Immature natural killer cell (primary cell): ENCODE measurements at regions not wholly inside any gene's neighbourhood (a gene's known extent, or its start where the extent isn't known, plus 50 kb on each side); places are given as distances from the start of the nearest gene placed in this dataset.

Source experiments
- DNase-seq, 3 donors: peaks; one replicate each; pipeline ENCODE4 v3.0.0; 2022; ENCODE audit warnings: mixed read lengths in 1 of 3
- H3K27ac Mint-ChIP-seq, 6 donors: one replicate each; pipeline ENCODE4 v1.8.0; 2020; ENCODE audit warnings: mixed read lengths in 6 of 6, mild to moderate bottlenecking in 5 of 6, inconsistent platforms in 4 of 6, moderate library complexity in 3 of 6
- H3K27me3 Mint-ChIP-seq, 3 donors: one replicate each; pipeline ENCODE4 v1.8.0; 2020 to 2021; ENCODE audit warnings: low read depth in 3 of 3, mild to moderate bottlenecking in 3 of 3, mixed read lengths in 3 of 3, moderate library complexity in 3 of 3, inconsistent platforms in 1 of 3
- H3K36me3 Mint-ChIP-seq, 3 donors: one replicate each; pipeline ENCODE4 v1.8.0; 2020; ENCODE audit warnings: mixed read lengths in 3 of 3, inconsistent platforms in 2 of 3, mild to moderate bottlenecking in 2 of 3
- H3K4me1 Mint-ChIP-seq, 2 donors: one replicate each; pipeline ENCODE4 v1.8.0; 2020; ENCODE audit warnings: inconsistent platforms in 2 of 2, mild to moderate bottlenecking in 2 of 2, mixed read lengths in 2 of 2, moderate library complexity in 1 of 2
- H3K4me3 Mint-ChIP-seq, 5 donors: one replicate each; pipeline ENCODE4 v1.8.0; 2020; ENCODE audit warnings: mild to moderate bottlenecking in 5 of 5, mixed read lengths in 5 of 5, inconsistent platforms in 3 of 5, moderate library complexity in 3 of 5
- H3K9me3 Mint-ChIP-seq, 6 donors: one replicate each; pipeline ENCODE4 v1.8.0; 2020; ENCODE audit warnings: mild to moderate bottlenecking in 6 of 6, mixed read lengths in 6 of 6, inconsistent platforms in 4 of 6, moderate library complexity in 3 of 6

DNA sequence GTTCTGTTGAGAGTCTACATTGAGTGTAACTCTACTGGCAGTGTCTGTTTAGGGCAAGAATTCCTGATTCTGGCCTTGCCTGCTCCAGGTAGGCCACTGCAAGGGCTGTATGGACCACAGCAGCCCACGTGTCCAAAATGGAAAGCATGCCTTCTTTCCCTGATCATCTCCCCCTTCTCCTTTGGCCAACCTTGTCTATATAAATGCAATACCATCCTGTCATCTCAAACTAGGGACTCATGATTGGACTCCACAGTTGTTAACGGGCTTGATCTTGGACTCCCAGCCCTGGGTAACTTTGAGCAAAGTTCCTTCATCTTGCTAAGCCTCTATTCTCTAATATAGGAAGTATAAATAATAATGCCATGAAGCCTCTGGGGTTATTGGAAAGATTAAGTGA, 533.6 kb downstream of the BNC2 start:
- H3K36me3 Mint-ChIP-seq: no peaks in the 10 kb centered on the region
- DNase-seq: no peak
- H3K4me3 Mint-ChIP-seq: no peak overlapping the region
- no peaks in the 10 kb centered on the region for H3K4me1 Mint-ChIP-seq
- no peak overlapping the region for H3K27ac Mint-ChIP-seq
- peaks cover 0 to 2% (median 0%) of the 10 kb centered on the region in 6 donors for H3K9me3 Mint-ChIP-seq
- peaks cover 0 to 4% (median 2%) of the 10 kb centered on the region in 3 donors for H3K27me3 Mint-ChIP-seq

DNA sequence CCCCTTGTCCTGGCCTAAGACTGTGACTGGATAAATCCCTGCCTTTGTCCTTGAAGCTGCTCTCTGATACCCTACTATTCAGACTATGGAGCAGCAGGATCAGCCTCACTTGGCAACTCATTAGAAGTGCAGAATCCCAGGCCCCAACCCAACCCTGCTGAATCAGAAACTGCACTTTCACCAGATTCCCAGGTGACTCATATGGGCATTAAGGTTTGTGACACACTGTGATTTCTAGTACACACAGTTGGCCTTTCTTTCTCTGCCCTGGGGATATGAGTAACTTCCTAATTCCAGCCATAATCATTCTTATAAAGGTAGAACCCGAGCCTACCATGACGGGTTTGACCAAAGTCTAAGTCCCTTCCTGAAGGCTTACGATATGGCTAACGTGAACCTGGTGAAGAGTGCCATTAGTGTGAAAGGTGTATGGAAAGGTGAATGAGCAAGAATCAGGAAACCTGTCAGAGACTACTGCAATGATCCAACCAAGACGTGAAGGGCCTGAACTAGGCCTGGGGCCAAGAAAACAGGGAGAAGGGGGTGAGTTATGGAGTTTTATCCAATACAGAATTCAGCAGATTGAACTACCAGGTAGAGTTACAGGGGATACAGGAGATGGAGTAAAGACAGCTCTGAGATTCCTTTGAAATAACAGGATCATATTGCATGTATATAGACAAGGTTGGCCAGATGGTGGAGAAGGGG, 533.0 kb downstream of the BNC2 start:
- Mint-ChIP-seq H3K27ac (no peak overlapping the region), H3K4me1 (no peaks in the 10 kb centered on the region), H3K36me3 (no peaks in the 10 kb centered on the region), H3K27me3 (peaks cover 0 to 4% (median 2%) of the 10 kb centered on the region in 3 donors), H3K9me3 (peaks cover 0 to 2% (median 0%) of the 10 kb centered on the region in 6 donors), H3K4me3 (no peak overlapping the region)
- no peak for DNase-seq

- no peaks in the 10 kb centered on the region for H3K36me3 Mint-ChIP-seq
- no peak for DNase-seq
- peaks cover 0 to 9% (median 4%) of the 10 kb centered on the region in 3 donors for H3K27me3 Mint-ChIP-seq
- no peak overlapping the region for H3K27ac Mint-ChIP-seq
- H3K9me3 Mint-ChIP-seq: peaks cover 0 to 2% (median 0%) of the 10 kb centered on the region in 6 donors
- no peak overlapping the region for H3K4me3 Mint-ChIP-seq
- no peaks in the 10 kb centered on the region for H3K4me1 Mint-ChIP-seq
Measured at GRCh38 chr9:16341177-16341576, 529.3 kb downstream of the BNC2 start.

DNA sequence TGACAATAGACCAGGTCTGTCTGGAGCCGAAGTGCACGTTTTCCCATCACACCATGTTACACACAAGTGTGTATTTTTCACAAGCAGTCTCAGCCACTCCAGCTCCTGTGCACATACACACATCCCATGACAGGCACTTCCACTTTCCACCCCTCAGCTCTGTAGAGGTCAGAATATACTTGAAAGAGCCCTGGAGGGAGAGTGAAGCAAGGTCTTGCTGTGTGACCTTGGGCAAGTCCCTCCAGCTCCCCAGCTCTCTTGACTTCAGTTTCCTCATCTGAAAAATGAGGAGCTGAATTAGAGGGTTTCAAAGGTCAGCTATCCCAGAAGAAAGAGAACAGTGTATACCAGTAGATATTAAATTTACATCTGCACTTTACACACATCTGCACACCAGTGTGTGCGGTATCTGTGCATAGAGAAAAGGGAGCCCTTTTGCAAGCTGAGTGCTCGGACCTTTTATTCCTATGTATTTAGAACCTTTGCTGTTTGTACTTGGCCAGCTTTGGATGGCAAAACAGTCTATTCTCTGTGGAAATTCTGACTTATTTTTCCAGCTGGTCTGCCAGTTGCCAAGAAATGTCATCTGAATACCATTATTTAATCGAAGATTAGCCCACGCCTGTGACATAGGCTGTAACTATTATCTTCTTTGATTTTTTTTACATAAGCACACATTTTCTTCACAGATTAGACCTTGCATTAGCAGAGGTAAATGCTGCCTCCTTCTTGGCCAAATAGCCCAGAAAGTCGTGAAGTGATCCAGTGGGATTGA, 528.0 kb downstream of the BNC2 start:
- Mint-ChIP-seq H3K27ac (no peak overlapping the region), H3K4me3 (no peak overlapping the region), H3K27me3 (peaks cover 0 to 9% (median 4%) of the 10 kb centered on the region in 3 donors)

DNA sequence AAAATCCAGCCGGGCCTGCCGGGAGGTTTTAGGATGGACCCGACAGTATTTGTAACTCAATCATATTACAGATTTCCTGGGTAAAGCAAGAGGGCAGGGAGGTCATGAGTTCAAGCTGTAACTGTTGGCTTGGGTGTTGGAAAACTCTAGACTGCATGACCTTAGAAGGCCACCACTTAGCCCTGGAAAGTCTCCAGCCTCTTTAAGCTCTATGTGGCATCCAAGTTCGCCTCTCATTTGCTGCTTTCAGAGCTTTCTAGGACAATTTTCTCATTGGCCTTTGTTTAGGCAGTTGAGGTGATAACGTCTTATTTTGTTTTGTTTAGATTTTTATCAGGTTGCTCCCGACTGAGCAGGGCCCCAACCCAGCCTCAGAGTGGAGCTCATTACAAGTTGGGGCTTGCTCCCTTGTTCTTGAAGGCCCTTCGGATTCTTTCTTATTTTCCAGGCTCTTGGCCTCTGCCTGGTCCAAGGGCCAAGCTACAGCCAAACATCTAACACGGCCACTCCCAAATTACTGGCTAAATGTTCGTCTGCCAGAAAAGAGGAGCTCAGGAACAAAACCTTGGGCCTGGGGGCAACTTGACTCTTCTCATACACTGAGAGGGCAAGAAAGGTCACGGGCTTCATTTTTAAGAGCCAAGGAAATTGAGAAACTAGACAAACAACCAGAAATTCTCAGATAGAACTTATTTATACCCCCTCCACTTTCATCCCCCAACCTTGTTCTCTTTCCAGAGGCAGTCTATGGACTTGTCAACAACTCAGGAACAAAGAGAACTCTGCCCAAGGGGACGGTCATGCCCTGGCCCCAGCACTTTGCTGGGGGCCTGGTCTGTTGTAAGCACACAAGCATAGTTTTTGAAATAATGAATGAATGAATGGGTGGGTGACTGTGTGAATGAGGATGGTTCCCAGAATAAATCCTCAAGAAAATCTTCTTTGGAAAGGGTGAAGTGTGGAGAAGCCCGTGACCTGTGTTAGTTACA, 526.9 kb downstream of the BNC2 start:
- H3K9me3 Mint-ChIP-seq: peaks cover 0 to 3% (median under 1%) of the 10 kb centered on the region in 6 donors
- no peak overlapping the region for H3K27ac Mint-ChIP-seq
- no peaks in the 10 kb centered on the region for H3K36me3 Mint-ChIP-seq
- H3K4me1 Mint-ChIP-seq: no peaks in the 10 kb centered on the region
- no peak overlapping the region for H3K4me3 Mint-ChIP-seq
- DNase-seq: no peak
- peaks cover 0 to 9% (median 8%) of the 10 kb centered on the region in 3 donors for H3K27me3 Mint-ChIP-seq

More for the DNA sequence above, 528.0 kb downstream of the BNC2 start:
- Mint-ChIP-seq H3K9me3 (peaks cover 0 to 3% (median under 1%) of the 10 kb centered on the region in 6 donors), H3K36me3 (no peaks in the 10 kb centered on the region), H3K4me1 (no peaks in the 10 kb centered on the region)
- no peak for DNase-seq

- no peak for DNase-seq
- H3K27ac Mint-ChIP-seq: no peak overlapping the region
- H3K4me1 Mint-ChIP-seq: no peaks in the 10 kb centered on the region
- H3K27me3 Mint-ChIP-seq: peaks cover 0 to 13% (median 6%) of the 10 kb centered on the region in 3 donors
- no peak overlapping the region for H3K4me3 Mint-ChIP-seq
- peaks cover 0 to 3% (median under 1%) of the 10 kb centered on the region in 6 donors for H3K9me3 Mint-ChIP-seq
- no peaks in the 10 kb centered on the region for H3K36me3 Mint-ChIP-seq
Measured at GRCh38 chr9:16344343-16344742, 526.1 kb downstream of the BNC2 start.

DNA sequence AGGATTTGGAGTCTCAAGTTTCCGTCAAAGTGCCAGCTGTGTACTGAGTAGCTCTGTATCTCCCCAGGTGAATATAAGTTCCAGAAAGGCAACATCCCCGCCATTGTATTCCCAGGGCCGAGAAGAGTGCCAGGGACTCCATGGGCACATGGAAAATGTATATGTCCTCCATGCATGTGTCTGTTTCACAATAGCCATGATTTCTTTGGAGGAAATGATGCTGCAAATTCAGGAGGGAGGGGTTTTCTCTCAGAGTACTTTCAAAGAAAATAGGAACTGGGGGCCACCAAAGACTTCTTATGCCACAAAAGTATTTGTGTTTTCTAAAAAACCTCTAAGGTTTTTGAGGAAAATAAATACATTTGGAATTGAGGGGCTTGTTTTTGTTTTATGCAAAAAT, 524.6 kb downstream of the BNC2 start:
- Mint-ChIP-seq H3K27me3 (peaks cover 0 to 10% (median 6%) of the 10 kb centered on the region in 3 donors), H3K4me3 (no peak overlapping the region), H3K36me3 (no peaks in the 10 kb centered on the region), H3K27ac (no peak overlapping the region), H3K4me1 (no peaks in the 10 kb centered on the region), H3K9me3 (peaks cover 0 to 3% (median under 1%) of the 10 kb centered on the region in 6 donors)
- no peak for DNase-seq

GRCh38 chr9:16347886-16348285, 522.6 kb downstream of the BNC2 start:
- no peak overlapping the region for H3K27ac Mint-ChIP-seq
- H3K9me3 Mint-ChIP-seq: peaks cover 0 to 3% (median under 1%) of the 10 kb centered on the region in 6 donors
- H3K27me3 Mint-ChIP-seq: peaks cover 0 to 10% (median 6%) of the 10 kb centered on the region in 3 donors
- H3K4me1 Mint-ChIP-seq: no peaks in the 10 kb centered on the region
- no peaks in the 10 kb centered on the region for H3K36me3 Mint-ChIP-seq
- DNase-seq: no peak
- no peak overlapping the region for H3K4me3 Mint-ChIP-seq

GRCh38 chr9:16348531-16348930, 521.9 kb downstream of the BNC2 start:
- Mint-ChIP-seq H3K36me3 (no peaks in the 10 kb centered on the region), H3K27ac (no peak overlapping the region), H3K4me3 (no peak overlapping the region), H3K27me3 (peaks cover 0 to 10% (median 6%) of the 10 kb centered on the region in 3 donors), H3K4me1 (no peaks in the 10 kb centered on the region), H3K9me3 (peaks cover 0 to 3% (median 0%) of the 10 kb centered on the region in 6 donors)
- DNase-seq: no peak

GRCh38 chr9:16352251-16352650, 518.2 kb downstream of the BNC2 start:
- peaks cover 0 to 2% (median 0%) of the 10 kb centered on the region in 6 donors for H3K9me3 Mint-ChIP-seq
- H3K36me3 Mint-ChIP-seq: no peaks in the 10 kb centered on the region
- DNase-seq: no peak
- no peak overlapping the region for H3K27ac Mint-ChIP-seq
- no peaks in the 10 kb centered on the region for H3K4me1 Mint-ChIP-seq
- no peak overlapping the region for H3K4me3 Mint-ChIP-seq
- H3K27me3 Mint-ChIP-seq: peaks cover 0 to 10% (median 4%) of the 10 kb centered on the region in 3 donors

GRCh38 chr9:16352791-16353401, 517.6 kb downstream of the BNC2 start:
- H3K36me3 Mint-ChIP-seq: no peaks in the 10 kb centered on the region
- no peak overlapping the region for H3K4me3 Mint-ChIP-seq
- H3K4me1 Mint-ChIP-seq: no peaks in the 10 kb centered on the region
- no peak overlapping the region for H3K27ac Mint-ChIP-seq
- H3K27me3 Mint-ChIP-seq: peaks cover 0 to 10% (median 4%) of the 10 kb centered on the region in 3 donors
- no peaks in the 10 kb centered on the region for H3K9me3 Mint-ChIP-seq
- no peak for DNase-seq

DNA sequence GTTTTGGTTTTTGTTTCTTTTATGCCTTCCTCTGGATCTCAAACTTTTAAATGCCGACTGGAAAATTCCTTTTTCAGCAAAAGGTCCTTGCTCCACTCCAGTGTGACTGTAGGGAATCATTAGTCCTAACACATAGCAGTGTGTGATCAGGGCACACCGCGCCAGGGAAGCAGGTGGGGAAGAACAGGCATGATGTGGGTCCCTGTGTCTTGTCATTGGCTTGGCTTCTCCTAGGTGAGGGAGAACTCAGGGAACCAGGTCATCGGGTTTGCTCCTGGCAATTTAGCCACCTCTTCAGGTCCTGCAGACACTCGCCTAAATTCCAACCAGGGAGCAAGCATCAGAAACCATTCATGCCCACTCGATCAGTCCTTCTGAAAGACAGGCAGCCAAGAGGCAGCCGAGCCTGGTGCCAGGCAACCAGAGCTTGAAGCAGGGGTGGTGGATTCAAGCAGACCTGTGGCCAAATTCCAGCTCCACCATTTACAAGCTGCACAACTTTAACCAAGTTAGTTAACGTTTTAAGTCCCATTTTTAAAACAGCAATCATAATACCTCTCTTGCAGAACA, 514.2 kb downstream of the BNC2 start:
- H3K4me3 Mint-ChIP-seq: no peak overlapping the region

GRCh38 chr9:16357828-16358227, 512.6 kb downstream of the BNC2 start:
- no peaks in the 10 kb centered on the region for H3K36me3 Mint-ChIP-seq
- no peak overlapping the region for H3K4me3 Mint-ChIP-seq
- H3K4me1 Mint-ChIP-seq: no peaks in the 10 kb centered on the region
- DNase-seq: no peak
- no peak overlapping the region for H3K27ac Mint-ChIP-seq
- H3K9me3 Mint-ChIP-seq: peaks cover 0 to 2% (median 0%) of the 10 kb centered on the region in 6 donors
- peaks cover 0 to 6% (median 3%) of the 10 kb centered on the region in 3 donors for H3K27me3 Mint-ChIP-seq

More for the DNA sequence above, 514.2 kb downstream of the BNC2 start:
- Mint-ChIP-seq H3K36me3 (no peaks in the 10 kb centered on the region), H3K27ac (no peak overlapping the region), H3K27me3 (peaks cover 0 to 6% (median under 1%) of the 10 kb centered on the region in 3 donors), H3K9me3 (peaks cover 0 to 2% (median 0%) of the 10 kb centered on the region in 6 donors), H3K4me1 (no peaks in the 10 kb centered on the region)
- no peak for DNase-seq
